OCI-LY3 (cell line): ENCODE measurements at regions not wholly inside any gene's neighbourhood (a gene's known extent, or its start where the extent isn't known, plus 50 kb on each side); places are given as distances from the start of the nearest gene placed in this dataset.

Source experiments
- EZH2phosphoT487 ChIP-seq: fragments of 200-600 bp; shearing (Covaris generic); IDR thresholded peaks from 2 replicates; pipeline ENCODE4 v1.6.1; 2018; ENCODE audit warnings: antibody characterized with exemption, mixed run types, low read depth
- TF ChIP-seq, protein P1 (sequence below): fragments of 200-600, 300-600 bp; sonication (generic); IDR thresholded peaks from 2 replicates; pipeline ENCODE4 v1.5.1; 2014; ENCODE audit warnings: antibody characterized with exemption, low read length, low read depth

DNA sequence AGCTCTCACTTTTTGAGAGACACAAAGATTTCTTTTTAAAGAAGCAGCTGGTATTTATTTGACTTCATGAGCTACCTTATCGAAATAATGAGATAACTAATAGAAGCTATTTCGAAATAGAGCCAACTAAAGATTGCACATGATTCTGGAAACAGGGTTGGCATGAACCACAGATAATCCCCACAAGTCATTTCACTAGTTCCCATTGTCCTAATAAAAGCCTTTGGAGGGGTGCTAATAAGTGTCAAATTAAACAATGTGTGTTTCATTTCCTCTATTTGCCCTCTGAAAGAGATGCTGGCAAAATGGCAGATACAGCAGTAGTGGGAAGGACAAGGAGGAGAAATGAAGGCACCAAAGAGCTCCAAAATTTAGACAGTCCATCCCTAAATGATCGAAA, 78.6 kb upstream of the RIPOR2 start:
- TF ChIP-seq, protein P1, sequence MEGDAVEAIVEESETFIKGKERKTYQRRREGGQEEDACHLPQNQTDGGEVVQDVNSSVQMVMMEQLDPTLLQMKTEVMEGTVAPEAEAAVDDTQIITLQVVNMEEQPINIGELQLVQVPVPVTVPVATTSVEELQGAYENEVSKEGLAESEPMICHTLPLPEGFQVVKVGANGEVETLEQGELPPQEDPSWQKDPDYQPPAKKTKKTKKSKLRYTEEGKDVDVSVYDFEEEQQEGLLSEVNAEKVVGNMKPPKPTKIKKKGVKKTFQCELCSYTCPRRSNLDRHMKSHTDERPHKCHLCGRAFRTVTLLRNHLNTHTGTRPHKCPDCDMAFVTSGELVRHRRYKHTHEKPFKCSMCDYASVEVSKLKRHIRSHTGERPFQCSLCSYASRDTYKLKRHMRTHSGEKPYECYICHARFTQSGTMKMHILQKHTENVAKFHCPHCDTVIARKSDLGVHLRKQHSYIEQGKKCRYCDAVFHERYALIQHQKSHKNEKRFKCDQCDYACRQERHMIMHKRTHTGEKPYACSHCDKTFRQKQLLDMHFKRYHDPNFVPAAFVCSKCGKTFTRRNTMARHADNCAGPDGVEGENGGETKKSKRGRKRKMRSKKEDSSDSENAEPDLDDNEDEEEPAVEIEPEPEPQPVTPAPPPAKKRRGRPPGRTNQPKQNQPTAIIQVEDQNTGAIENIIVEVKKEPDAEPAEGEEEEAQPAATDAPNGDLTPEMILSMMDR = no peak
- no peak for TF ChIP-seq EZH2phosphoT487
